SK-N-SH treated with all-trans-retinoic acid at 6 μM for 48 hours (cell line): ENCODE measurements at regions not wholly inside any gene's neighbourhood (a gene's known extent, or its start where the extent isn't known, plus 50 kb on each side); places are given as distances from the start of the nearest gene placed in this dataset.

Source experiments
- BACH2 ChIP-seq: fragments of 250-450 bp; sonication (Bioruptor Pico); IDR thresholded peaks from 2 replicates; pipeline ENCODE4 v1.9.0; 2021; ENCODE audit warnings: mild to moderate bottlenecking, borderline replicate concordance
- CSDC2 ChIP-seq: fragments of 250-450 bp; sonication (Bioruptor Pico); IDR thresholded peaks from 2 replicates; pipeline ENCODE4 v1.5.0; 2020; ENCODE audit warnings: mild to moderate bottlenecking, moderate library complexity
- ESRRG ChIP-seq: fragments of 250-450 bp; sonication (Bioruptor Pico); IDR thresholded peaks from 2 replicates; pipeline ENCODE4 v1.6.1; 2021; ENCODE audit warnings: mild to moderate bottlenecking
- TOX ChIP-seq: fragments of 250-450 bp; sonication (Bioruptor Pico); IDR thresholded peaks from 2 replicates; pipeline ENCODE4 v1.8.0; 2021; ENCODE audit warnings: mild to moderate bottlenecking, moderate library complexity, borderline replicate concordance
- ZFP30 ChIP-seq: fragments of 450-650 bp; formaldehyde crosslinking; IDR thresholded peaks from 2 replicates; pipeline ENCODE4 v1.5.0; 2022; ENCODE audit warnings: mild to moderate bottlenecking, moderate library complexity
- TF ChIP-seq, protein P1 (sequence below): fragments of 250-450 bp; sonication (Bioruptor Pico); IDR thresholded peaks from 2 replicates; pipeline ENCODE4 v1.8.0; 2020; ENCODE audit warnings: mild to moderate bottlenecking, moderate library complexity, borderline replicate concordance

DNA sequence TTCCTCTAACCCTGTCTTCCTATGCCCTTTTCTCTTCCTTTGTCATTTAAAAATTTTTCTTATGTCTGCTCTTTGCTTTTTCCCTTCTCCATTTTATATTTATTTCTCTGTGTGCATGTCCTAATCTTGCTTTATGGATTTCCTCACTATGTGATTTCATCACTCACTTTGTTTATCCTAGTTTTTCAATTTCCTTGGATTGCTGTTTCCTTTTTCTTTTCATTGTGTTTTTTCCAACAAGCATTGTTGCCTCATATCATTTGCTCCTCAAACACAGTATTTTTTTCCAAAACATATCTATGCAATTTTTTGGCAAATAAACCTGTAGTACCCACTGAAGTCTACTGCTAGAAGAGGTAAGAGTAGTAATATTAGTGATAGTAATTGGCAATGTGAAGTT, 67.4 kb upstream of the PNPT1 start:
- TF ChIP-seq TOX (CRISPR knock-in tag), result no peak
- no peak for TF ChIP-seq CSDC2
- TF ChIP-seq ESRRG, result no peak
- no peak for TF ChIP-seq ZFP30
- TF ChIP-seq, protein P1, sequence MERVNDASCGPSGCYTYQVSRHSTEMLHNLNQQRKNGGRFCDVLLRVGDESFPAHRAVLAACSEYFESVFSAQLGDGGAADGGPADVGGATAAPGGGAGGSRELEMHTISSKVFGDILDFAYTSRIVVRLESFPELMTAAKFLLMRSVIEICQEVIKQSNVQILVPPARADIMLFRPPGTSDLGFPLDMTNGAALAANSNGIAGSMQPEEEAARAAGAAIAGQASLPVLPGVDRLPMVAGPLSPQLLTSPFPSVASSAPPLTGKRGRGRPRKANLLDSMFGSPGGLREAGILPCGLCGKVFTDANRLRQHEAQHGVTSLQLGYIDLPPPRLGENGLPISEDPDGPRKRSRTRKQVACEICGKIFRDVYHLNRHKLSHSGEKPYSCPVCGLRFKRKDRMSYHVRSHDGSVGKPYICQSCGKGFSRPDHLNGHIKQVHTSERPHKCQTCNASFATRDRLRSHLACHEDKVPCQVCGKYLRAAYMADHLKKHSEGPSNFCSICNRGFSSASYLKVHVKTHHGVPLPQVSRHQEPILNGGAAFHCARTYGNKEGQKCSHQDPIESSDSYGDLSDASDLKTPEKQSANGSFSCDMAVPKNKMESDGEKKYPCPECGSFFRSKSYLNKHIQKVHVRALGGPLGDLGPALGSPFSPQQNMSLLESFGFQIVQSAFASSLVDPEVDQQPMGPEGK, result no peak
- no peak for TF ChIP-seq BACH2 (CRISPR knock-in tag)
